Loucy (cell line): ENCODE measurements at regions not wholly inside any gene's neighbourhood (a gene's known extent, or its start where the extent isn't known, plus 50 kb on each side); places are given as distances from the start of the nearest gene placed in this dataset.

Experiments used
- H2AFZ ChIP-seq: fragments of 200-600 bp; sonication (generic); 2 replicates; pipeline ENCODE4 v1.6.0; 2016; ENCODE audit warnings: antibody characterized with exemption, mild to moderate bottlenecking, low read length, moderate library complexity
- H3F3A ChIP-seq: fragments of 200-600 bp; 2 replicates; pipeline ENCODE4 v1.6.0; 2016; ENCODE audit warnings: antibody characterized with exemption, low read depth, mild to moderate bottlenecking
- H3K27me3 ChIP-seq: fragments of 200-600 bp; sonication (generic); 2 replicates; pipeline ENCODE4 v1.6.1; 2014; ENCODE audit warnings: low read length, mild to moderate bottlenecking; ENCODE audit not compliant: insufficient read depth, poor library complexity, severe bottlenecking
- H3K36me3 ChIP-seq: fragments of 200-600 bp; sonication (generic); 2 replicates; pipeline ENCODE4 v1.6.1; 2016; ENCODE audit warnings: low read length; ENCODE audit not compliant: insufficient read depth
- H3K4me1 ChIP-seq: fragments of 200-600 bp; sonication (generic); 2 replicates; pipeline ENCODE4 v1.5.1; 2014; ENCODE audit warnings: low read length, mild to moderate bottlenecking; ENCODE audit not compliant: insufficient read depth, poor library complexity, severe bottlenecking
- H3K4me2 ChIP-seq: fragments of 200-600 bp; sonication (generic); 2 replicates; pipeline ENCODE4 v1.6.0; 2014; ENCODE audit warnings: antibody characterized with exemption, low read length, low read depth, mild to moderate bottlenecking; ENCODE audit not compliant: poor library complexity, severe bottlenecking
- H3K4me3 ChIP-seq: fragments of 200-600 bp; sonication (generic); 2 replicates; pipeline ENCODE4 v1.5.1; 2014; ENCODE audit warnings: low read length, mild to moderate bottlenecking, mixed read lengths; ENCODE audit not compliant: poor library complexity, severe bottlenecking
- H3K79me2 ChIP-seq: fragments of 200-600 bp; sonication (generic); 2 replicates; pipeline ENCODE4 v1.6.1; 2014; ENCODE audit warnings: low read length; ENCODE audit not compliant: insufficient read depth
- H3K9ac ChIP-seq: fragments of 200-600 bp; sonication (generic); 2 replicates; pipeline ENCODE4 v1.6.0; 2014; ENCODE audit warnings: mild to moderate bottlenecking, low read depth, low read length, moderate library complexity; ENCODE audit not compliant: poor library complexity, severe bottlenecking
- H3K9me2 ChIP-seq: fragments of 200-600 bp; sonication (generic); replicated peaks from 2 replicates; pipeline ENCODE4 v1.6.1; 2016; ENCODE audit warnings: low read depth, low read length, mixed read lengths
- H3K9me3 ChIP-seq: fragments of 200-600 bp; sonication (generic); 2 replicates; pipeline ENCODE4 v1.6.1; 2014; ENCODE audit warnings: mild to moderate bottlenecking, antibody characterized with exemption, low read length, low read depth; ENCODE audit not compliant: insufficient read depth
- H4K20me1 ChIP-seq: fragments of 200-600 bp; sonication (generic); 2 replicates; pipeline ENCODE4 v1.6.0; 2014; ENCODE audit warnings: antibody characterized with exemption, low read length, mild to moderate bottlenecking; ENCODE audit not compliant: insufficient read depth, poor library complexity, severe bottlenecking
- CTCF ChIP-seq: fragments of 200-600 bp; sonication (generic); conservative IDR thresholded peaks from 2 replicates; pipeline ENCODE4 v1.5.1; 2014; ENCODE audit warnings: mild to moderate bottlenecking, antibody characterized with exemption, low read length
- EZH2phosphoT487 ChIP-seq: fragments of 200-600 bp; IDR thresholded peaks from 2 replicates; pipeline ENCODE4 v1.6.1; 2018; ENCODE audit warnings: antibody characterized with exemption, mild to moderate bottlenecking, moderate library complexity, borderline replicate concordance

GRCh38 chr9:126051446-126052130, 275.0 kb upstream of the MVB12B start:
- Histone ChIP-seq H4K20me1 (no peaks in the 10 kb centered on the region), H3K9me2 (no peaks in the 10 kb centered on the region), H3K9ac (no peak overlapping the region), H3F3A (no peaks in the 10 kb centered on the region), H3K79me2 (no peaks in the 10 kb centered on the region), H3K9me3 (no peaks in the 10 kb centered on the region), H3K36me3 (no peaks in the 10 kb centered on the region), H2AFZ (no peak overlapping the region), H3K27me3 (no peaks in the 10 kb centered on the region), H3K4me3 (no peak overlapping the region), H3K4me2 (no peak overlapping the region), H3K4me1 (no peaks in the 10 kb centered on the region)
- TF ChIP-seq EZH2phosphoT487 (no peak), CTCF (no peak)

DNA sequence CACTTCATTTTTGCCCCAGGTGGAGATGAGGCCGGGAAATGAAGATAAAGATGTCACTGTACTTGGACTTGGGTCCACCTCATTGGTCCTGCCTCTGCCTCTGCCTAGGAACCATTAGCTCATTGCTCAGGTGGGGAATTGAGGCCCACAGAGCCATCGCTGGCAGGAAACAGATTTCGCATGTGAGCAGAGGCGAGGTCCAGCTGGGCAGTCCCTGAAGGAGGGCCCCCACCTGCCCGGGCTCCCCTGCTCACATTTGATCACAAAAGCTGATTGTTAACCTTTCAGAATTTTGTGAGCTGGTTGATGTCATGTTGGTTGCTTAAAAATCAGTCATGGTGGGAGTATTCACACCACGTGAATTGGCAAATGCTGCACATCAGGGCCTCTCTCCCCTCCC, 273.8 kb upstream of the MVB12B start:
- Histone ChIP-seq H4K20me1 (no peaks in the 10 kb centered on the region), H3K4me1 (no peaks in the 10 kb centered on the region), H3K9me2 (no peaks in the 10 kb centered on the region), H2AFZ (no peak overlapping the region), H3F3A (no peaks in the 10 kb centered on the region), H3K36me3 (no peaks in the 10 kb centered on the region), H3K4me3 (no peak overlapping the region), H3K4me2 (no peak overlapping the region), H3K27me3 (no peaks in the 10 kb centered on the region), H3K9me3 (no peaks in the 10 kb centered on the region), H3K79me2 (no peaks in the 10 kb centered on the region), H3K9ac (no peak overlapping the region)
- TF ChIP-seq CTCF = no peak
- TF ChIP-seq EZH2phosphoT487 = no peak

GRCh38 chr9:126053913-126054312, 272.7 kb upstream of the MVB12B start:
- no peaks in the 10 kb centered on the region for H3K27me3 ChIP-seq
- no peak overlapping the region for H3K9ac ChIP-seq
- H3K4me3 ChIP-seq = no peak overlapping the region

More at GRCh38 chr9:126053913-126054312, 272.7 kb upstream of the MVB12B start:
- Histone ChIP-seq H2AFZ (no peak overlapping the region), H3K79me2 (no peaks in the 10 kb centered on the region), H3K36me3 (no peaks in the 10 kb centered on the region), H3F3A (no peaks in the 10 kb centered on the region), H3K9me2 (no peaks in the 10 kb centered on the region), H3K9me3 (no peaks in the 10 kb centered on the region), H3K4me1 (no peaks in the 10 kb centered on the region), H3K4me2 (no peak overlapping the region), H4K20me1 (no peaks in the 10 kb centered on the region)
- TF ChIP-seq EZH2phosphoT487 (no peak), CTCF (no peak)
